Lower leg skin (tissue), 4 donors: ENCODE measurements at regions not wholly inside any gene's neighbourhood (a gene's known extent, or its start where the extent isn't known, plus 50 kb on each side); places are given as distances from the start of the nearest gene placed in this dataset.
"Not testable (repeated sequence)": the region's sequence is repeated elsewhere in the genome, so short reads cannot be mapped to it uniquely, and the experiment has no call there.

Experiments used
- DNase-seq, 2 donors: peaks; one replicate each; pipeline ENCODE4 v3.0.0-alpha.2; 2019; ENCODE audit warnings: low spot score in 2 of 2
- H3K4me3 ChIP-seq: fragments of 200-600 bp; sonication (generic); 2 replicates; pipeline ENCODE4 v1.5.1; 2017; ENCODE audit warnings: mild to moderate bottlenecking, low read depth; ENCODE audit not compliant: poor library complexity, severe bottlenecking
- POLR2A ChIP-seq, 2 donors: fragments of 450-650 bp; IDR thresholded peaks; one replicate each; pipeline ENCODE4 v1.6.1; 2016 to 2017; ENCODE audit warnings: antibody characterized with exemption in 2 of 2, mild to moderate bottlenecking in 1 of 2, moderate library complexity in 1 of 2
- WGBS, 2 donors: methylation state at CpG; one replicate each; pipeline ENCODE4 v1.1.5; 2018; 5-methylcytosine and 5-hydroxymethylcytosine counted together
- intact Hi-C: fragments of 100-400 bp; cut with DNase I; formaldehyde crosslinking; loops from one replicate; pipeline ENCODE4 v1.15.0; 2023; ENCODE audit warnings: low total_unique reads
- TF ChIP-seq, protein P1 (sequence below), 3 donors: fragments of 450-650 bp; IDR thresholded peaks; one replicate each; pipeline ENCODE4 v1.5.1; 2016; ENCODE audit warnings: antibody characterized with exemption in 3 of 3, mild to moderate bottlenecking in 3 of 3, moderate library complexity in 2 of 3

DNA sequence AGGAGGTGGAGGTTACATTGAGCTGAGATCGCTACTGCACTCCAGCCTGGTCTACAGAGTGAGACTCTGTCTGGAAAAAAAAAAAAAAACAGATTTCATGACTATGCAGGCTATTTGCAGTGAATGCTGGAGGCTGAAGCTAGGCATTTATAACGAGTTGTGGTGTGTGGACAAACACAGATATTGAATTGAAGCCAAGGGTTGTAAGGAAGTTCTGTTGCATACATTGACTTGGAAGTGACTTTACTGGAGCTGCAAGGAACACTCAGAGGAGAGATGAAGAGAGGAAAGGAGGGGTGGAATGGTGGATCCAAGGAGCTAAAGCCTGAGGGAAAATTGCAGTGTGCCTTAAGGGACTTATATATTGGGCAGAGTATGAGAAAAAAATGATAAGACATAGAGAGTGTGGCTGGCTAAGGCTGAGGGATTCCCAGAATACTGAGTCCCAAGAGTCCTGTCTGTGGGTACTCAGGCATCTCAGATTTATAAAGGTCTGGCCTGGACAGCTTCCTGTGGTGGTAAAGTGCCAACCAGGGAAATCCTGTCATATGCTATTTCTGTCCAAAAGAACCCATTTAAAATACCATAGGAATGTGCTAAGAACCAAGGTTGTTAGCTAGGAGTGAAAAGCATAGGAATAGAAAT, 87.8 kb upstream of the GUCY1A1 start:
- intact Hi-C loops, result no loop called here
- WGBS, 2 donors, result 51 to 67% methylated on average over 2 of the region's 2 CpGs
- no peak for TF ChIP-seq POLR2A (IDR thresholded peaks at IDR 0.05)
- TF ChIP-seq, protein P1, sequence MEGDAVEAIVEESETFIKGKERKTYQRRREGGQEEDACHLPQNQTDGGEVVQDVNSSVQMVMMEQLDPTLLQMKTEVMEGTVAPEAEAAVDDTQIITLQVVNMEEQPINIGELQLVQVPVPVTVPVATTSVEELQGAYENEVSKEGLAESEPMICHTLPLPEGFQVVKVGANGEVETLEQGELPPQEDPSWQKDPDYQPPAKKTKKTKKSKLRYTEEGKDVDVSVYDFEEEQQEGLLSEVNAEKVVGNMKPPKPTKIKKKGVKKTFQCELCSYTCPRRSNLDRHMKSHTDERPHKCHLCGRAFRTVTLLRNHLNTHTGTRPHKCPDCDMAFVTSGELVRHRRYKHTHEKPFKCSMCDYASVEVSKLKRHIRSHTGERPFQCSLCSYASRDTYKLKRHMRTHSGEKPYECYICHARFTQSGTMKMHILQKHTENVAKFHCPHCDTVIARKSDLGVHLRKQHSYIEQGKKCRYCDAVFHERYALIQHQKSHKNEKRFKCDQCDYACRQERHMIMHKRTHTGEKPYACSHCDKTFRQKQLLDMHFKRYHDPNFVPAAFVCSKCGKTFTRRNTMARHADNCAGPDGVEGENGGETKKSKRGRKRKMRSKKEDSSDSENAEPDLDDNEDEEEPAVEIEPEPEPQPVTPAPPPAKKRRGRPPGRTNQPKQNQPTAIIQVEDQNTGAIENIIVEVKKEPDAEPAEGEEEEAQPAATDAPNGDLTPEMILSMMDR (IDR thresholded peaks at IDR 0.05), result no peak
- no peak for DNase-seq
- H3K4me3 ChIP-seq, result no peak overlapping the region

DNA sequence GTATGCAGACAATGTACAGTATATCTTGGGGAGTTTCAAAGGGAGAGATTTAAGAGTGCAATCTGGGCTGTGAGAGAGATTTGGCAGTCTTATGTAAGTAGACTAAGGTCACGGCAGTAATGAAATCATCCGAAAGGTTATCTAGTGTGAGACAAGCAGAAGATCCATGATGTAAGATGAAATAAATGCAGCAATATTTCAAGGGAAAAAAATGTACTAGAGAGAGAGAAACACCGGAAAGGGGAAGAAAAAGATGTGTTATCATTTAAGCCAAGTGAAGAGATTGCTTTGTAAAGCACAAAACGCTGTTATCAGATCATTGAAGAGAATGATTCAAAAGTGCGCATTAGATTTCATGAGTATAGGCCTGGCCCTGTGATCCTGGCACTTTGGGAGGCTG, 88.4 kb upstream of the GUCY1A1 start:
- no peak overlapping the region for H3K4me3 ChIP-seq
- no peak for DNase-seq
- TF ChIP-seq, protein P1 (IDR thresholded peaks at IDR 0.05), result no peak
- no peak for TF ChIP-seq POLR2A (IDR thresholded peaks at IDR 0.05)
- intact Hi-C loops, result no loop called here
- WGBS, 2 donors, result 81% methylated on average over 5 of the region's 5 CpGs

DNA sequence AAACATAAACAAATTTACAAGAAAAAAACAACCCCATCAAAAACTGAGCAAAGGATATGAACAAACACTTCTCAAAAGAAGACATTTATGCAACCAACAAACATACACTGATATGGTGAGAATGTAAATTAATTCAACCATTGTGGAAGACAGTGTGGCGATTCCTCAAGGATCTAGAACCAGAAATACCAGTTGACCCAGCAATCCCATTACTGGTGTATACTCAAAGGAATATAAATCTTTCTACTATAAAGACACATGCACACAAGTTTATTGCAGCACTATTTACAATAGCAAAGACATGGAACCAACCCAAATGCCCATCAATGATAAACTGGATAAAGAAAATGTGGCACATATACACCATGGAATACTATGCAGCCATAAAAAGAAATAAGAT, 92.3 kb upstream of the GUCY1A1 start:
- intact Hi-C loops, DNase-seq, H3K4me3 ChIP-seq: not testable (repeated sequence)
- WGBS, 2 donors, result 25 to 93% methylated on average over 1 of the region's 1 CpG

DNA sequence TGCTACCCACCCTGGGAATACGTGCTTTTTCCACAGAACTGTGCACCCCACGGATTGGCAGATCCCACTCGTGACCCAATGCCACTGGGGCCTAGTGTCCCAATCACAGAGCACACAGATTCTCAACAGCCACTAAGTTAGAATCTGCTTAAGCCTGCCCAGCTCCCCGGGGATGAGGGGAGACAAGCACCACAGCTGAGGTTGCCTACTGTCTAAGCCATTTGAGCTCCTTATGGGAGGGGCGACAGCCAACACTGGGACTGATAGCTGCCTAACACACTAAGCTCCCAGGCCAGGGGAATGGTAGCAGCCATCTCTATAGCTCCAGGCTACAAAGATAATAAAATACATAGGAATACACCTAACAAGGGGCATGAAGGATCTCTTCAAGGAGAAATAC, 93.5 kb upstream of the GUCY1A1 start:
- TF ChIP-seq, protein P1 (IDR thresholded peaks at IDR 0.05), result no peak
- TF ChIP-seq POLR2A (IDR thresholded peaks at IDR 0.05), result no peak
- 85 to 100% methylated on average over 5 of the region's 5 CpGs for WGBS, 2 donors
- intact Hi-C loops, result no loop called here
- H3K4me3 ChIP-seq, result no peak overlapping the region
- no peak for DNase-seq

DNA sequence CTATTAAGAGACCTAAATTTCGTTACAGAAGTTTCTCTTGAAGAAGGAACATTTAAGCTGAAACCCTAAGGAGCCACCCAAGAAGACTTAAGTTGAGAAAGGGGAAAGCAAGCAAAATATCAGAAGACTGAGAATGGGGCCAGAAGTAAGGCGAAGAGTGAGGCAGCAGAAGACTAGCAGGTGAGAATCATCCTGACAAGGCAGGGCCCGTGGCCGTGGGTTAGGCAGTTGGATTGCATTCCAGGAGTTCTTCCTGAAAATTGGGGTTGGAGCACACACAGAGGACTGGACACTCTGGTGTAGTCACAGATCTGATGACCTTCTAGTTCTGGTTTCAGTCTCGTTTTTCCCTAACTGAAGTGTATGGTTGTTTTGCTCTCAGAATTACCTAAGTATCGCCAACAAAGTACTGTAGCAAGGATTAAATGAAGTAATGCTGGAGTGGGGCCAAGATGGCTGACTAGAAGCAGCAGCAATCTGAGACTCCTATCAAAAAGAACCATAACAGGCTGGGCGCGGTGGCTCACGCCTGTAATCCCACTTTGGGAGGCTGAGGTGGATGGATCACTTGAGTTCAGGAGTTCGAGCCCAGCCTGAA, 94.4 kb upstream of the GUCY1A1 start:
- no peak overlapping the region for H3K4me3 ChIP-seq
- TF ChIP-seq, protein P1 (IDR thresholded peaks at IDR 0.05), result no peak
- no peak for TF ChIP-seq POLR2A (IDR thresholded peaks at IDR 0.05)
- intact Hi-C loops, result no loop called here
- DNase-seq, result no peak
- WGBS, 2 donors, result 85 to 89% methylated on average over 10 of the region's 10 CpGs

DNA sequence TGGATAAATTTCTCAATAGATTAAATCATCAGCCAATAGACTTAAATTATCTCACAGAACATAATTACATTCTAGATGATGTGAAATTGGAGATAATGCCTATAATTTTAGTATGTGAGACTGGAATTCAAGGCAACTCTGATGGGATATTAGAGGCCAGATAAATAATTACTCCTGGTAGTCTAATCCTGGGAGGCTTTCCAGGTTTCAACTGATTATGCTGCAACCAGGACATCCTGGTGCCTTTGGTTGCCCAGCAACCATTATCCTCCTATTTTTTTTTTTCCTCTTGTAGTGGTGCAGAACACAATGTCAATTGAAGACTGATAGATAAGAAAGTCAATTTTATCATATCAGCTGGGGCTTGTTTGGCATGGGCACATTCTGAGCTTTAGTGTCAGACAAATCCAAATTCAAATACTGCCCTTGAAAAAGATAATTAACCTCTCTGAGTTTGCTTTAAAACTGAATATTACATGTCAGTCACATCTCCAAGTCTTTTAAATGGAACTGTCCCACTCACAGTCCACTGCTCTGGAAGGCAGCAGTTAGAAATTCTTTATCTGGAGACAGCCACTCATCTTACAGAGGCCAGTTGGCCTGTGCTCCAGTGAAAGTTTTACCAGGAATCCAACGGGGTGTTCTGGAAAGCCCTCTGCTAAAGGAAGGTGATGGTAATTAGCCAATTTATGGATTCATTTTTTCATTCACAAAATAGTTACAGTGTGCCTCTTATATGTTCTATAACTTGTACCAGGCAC, 95.3 kb upstream of the GUCY1A1 start:
- no peak for DNase-seq
- no peak overlapping the region for H3K4me3 ChIP-seq
- 48 to 56% methylated on average over 1 of the region's 1 CpG for WGBS, 2 donors
- TF ChIP-seq, protein P1 (IDR thresholded peaks at IDR 0.05), result no peak
- TF ChIP-seq POLR2A (IDR thresholded peaks at IDR 0.05), result no peak
- intact Hi-C loops, result no loop called here
